ENCODE measurements at regions not wholly inside any gene's neighbourhood (a gene's known extent, or its start where the extent isn't known, plus 50 kb on each side); places are given as distances from the start of the nearest gene placed in this dataset.

- TF ChIP-seq GATA1 (IDR thresholded peaks at IDR 0.05; ENCODE audit: low read depth, low read length) (no peak), POLR2A (IDR thresholded peaks at IDR 0.05; ENCODE audit: low read length) (no peak)
- no peak for DNase-seq
Measured at GRCh38 chrX:113747274-113747973, 836.5 kb upstream of the HTR2C start.

- no peak for DNase-seq
- TF ChIP-seq GATA1 (IDR thresholded peaks at IDR 0.05; ENCODE audit: low read depth, low read length) (no peak), POLR2A (IDR thresholded peaks at IDR 0.05; ENCODE audit: low read length) (no peak)
Measured at GRCh38 chrX:113743069-113743468, 840.8 kb upstream of the HTR2C start.

GRCh38 chrX:113741744-113742143 is 842.1 kb upstream of the HTR2C start:
- TF ChIP-seq GATA1 (IDR thresholded peaks at IDR 0.05; ENCODE audit: low read depth, low read length) (no peak), POLR2A (IDR thresholded peaks at IDR 0.05; ENCODE audit: low read length) (no peak)
- peak in 1 of 2 experiments; percentile 0 for DNase-seq

GRCh38 chrX:113728937-113729336 is 854.9 kb upstream of the HTR2C start:
- DNase-seq: no peak
- TF ChIP-seq GATA1 (IDR thresholded peaks at IDR 0.05; ENCODE audit: low read depth, low read length) (no peak), POLR2A (IDR thresholded peaks at IDR 0.05; ENCODE audit: low read length) (no peak)

GRCh38 chrX:113726898-113727297 is 857.0 kb upstream of the HTR2C start:
- no peak for DNase-seq
- TF ChIP-seq POLR2A (IDR thresholded peaks at IDR 0.05; ENCODE audit: low read length) (no peak), GATA1 (IDR thresholded peaks at IDR 0.05; ENCODE audit: low read depth, low read length) (no peak)

GRCh38 chrX:113726466-113726865 is 857.4 kb upstream of the HTR2C start:
- no peak for DNase-seq
- TF ChIP-seq GATA1 (IDR thresholded peaks at IDR 0.05; ENCODE audit: low read depth, low read length): no peak
- no peak for TF ChIP-seq POLR2A (IDR thresholded peaks at IDR 0.05; ENCODE audit: low read length)

- DNase-seq: no peak
- TF ChIP-seq POLR2A (IDR thresholded peaks at IDR 0.05; ENCODE audit: low read length) (no peak), GATA1 (IDR thresholded peaks at IDR 0.05; ENCODE audit: low read depth, low read length) (no peak)
Measured at GRCh38 chrX:113726009-113726408, 857.9 kb upstream of the HTR2C start.

- DNase-seq: no peak
- TF ChIP-seq GATA1 (IDR thresholded peaks at IDR 0.05; ENCODE audit: low read depth, low read length): no peak
- no peak for TF ChIP-seq POLR2A (IDR thresholded peaks at IDR 0.05; ENCODE audit: low read length)
Measured at GRCh38 chrX:113699939-113700338, 859.3 kb upstream of the AMOT start.

GRCh38 chrX:113675278-113675677 is 834.6 kb upstream of the AMOT start:
- TF ChIP-seq POLR2A (IDR thresholded peaks at IDR 0.05; ENCODE audit: low read length) (no peak), GATA1 (IDR thresholded peaks at IDR 0.05; ENCODE audit: low read depth, low read length) (no peak)
- DNase-seq: no peak

- no peak for DNase-seq
- TF ChIP-seq GATA1 (IDR thresholded peaks at IDR 0.05; ENCODE audit: low read depth, low read length) (no peak), POLR2A (IDR thresholded peaks at IDR 0.05; ENCODE audit: low read length) (no peak)
Measured at GRCh38 chrX:113651306-113651705, 810.7 kb upstream of the AMOT start.

- DNase-seq: no peak
- TF ChIP-seq GATA1 (IDR thresholded peaks at IDR 0.05; ENCODE audit: low read depth, low read length): no peak
- TF ChIP-seq POLR2A (IDR thresholded peaks at IDR 0.05; ENCODE audit: low read length): no peak
Measured at GRCh38 chrX:113644426-113644825, 803.8 kb upstream of the AMOT start.

GRCh38 chrX:113634565-113634964 is 793.9 kb upstream of the AMOT start:
- TF ChIP-seq POLR2A (IDR thresholded peaks at IDR 0.05; ENCODE audit: low read length) (no peak), GATA1 (IDR thresholded peaks at IDR 0.05; ENCODE audit: low read depth, low read length) (no peak)
- no peak for DNase-seq

- no peak for DNase-seq
- TF ChIP-seq POLR2A (IDR thresholded peaks at IDR 0.05; ENCODE audit: low read length): no peak
- TF ChIP-seq GATA1 (IDR thresholded peaks at IDR 0.05; ENCODE audit: low read depth, low read length): no peak
Measured at GRCh38 chrX:113629326-113629725, 788.7 kb upstream of the AMOT start.

GRCh38 chrX:113594123-113594841 is 753.7 kb upstream of the AMOT start:
- no peak for DNase-seq
- TF ChIP-seq POLR2A (IDR thresholded peaks at IDR 0.05; ENCODE audit: low read length): no peak
- no peak for TF ChIP-seq GATA1 (IDR thresholded peaks at IDR 0.05; ENCODE audit: low read depth, low read length)

All from erythroblast (primary cell).